HepG2 (cell line): ENCODE measurements at regions not wholly inside any gene's neighbourhood (a gene's known extent, or its start where the extent isn't known, plus 50 kb on each side); places are given as distances from the start of the nearest gene placed in this dataset.

Experiments
- AGO1 ChIP-seq: fragments of 200-400 bp; formaldehyde crosslinking; IDR thresholded peaks from 2 replicates; pipeline ENCODE4 v1.6.1; 2017; ENCODE audit warnings: mild to moderate bottlenecking, low read depth, low read length, moderate library complexity; ENCODE audit not compliant: poor library complexity, severe bottlenecking
- ATRX ChIP-seq: sonication (generic); formaldehyde crosslinking; IDR thresholded peaks from 2 replicates; pipeline ENCODE4 v1.4.0; 2020; ENCODE audit warnings: missing genetic modification reagents, borderline replicate concordance
- GABPB1 ChIP-seq: IDR thresholded peaks from 2 replicates; pipeline ENCODE4 v1.6.1; 2016; ENCODE audit warnings: mild to moderate bottlenecking, missing genetic modification reagents, moderate library complexity, missing compliant biosample characterization
- GPN1 ChIP-seq: sonication (generic); formaldehyde crosslinking; IDR thresholded peaks from 2 replicates; pipeline ENCODE4 v1.5.1; 2020; ENCODE audit warnings: missing genetic modification reagents, borderline replicate concordance
- KDM5A ChIP-seq: fragments of 200-600 bp; sonication (generic); IDR thresholded peaks from 2 replicates; pipeline ENCODE4 v1.7.0; 2018; ENCODE audit warnings: antibody characterized with exemption, mild to moderate bottlenecking, low read length, borderline replicate concordance
- KLF16 ChIP-seq, 2 experiments: sonication (generic) in 1 of 2; formaldehyde crosslinking in 1 of 2; IDR thresholded peaks; 2 replicates each; pipeline versions ENCODE4 v1.6.1 to v1.8.0; 2016 to 2023; ENCODE audit warnings: missing genetic modification reagents in 2 of 2, missing compliant biosample characterization in 1 of 2
- NCOA1 ChIP-seq: sonication (generic); formaldehyde crosslinking; IDR thresholded peaks from 2 replicates; pipeline ENCODE4 v1.9.0; 2021; ENCODE audit warnings: missing genetic modification reagents
- POLR2AphosphoS5 ChIP-seq: IDR thresholded peaks from 2 replicates; pipeline ENCODE4 v1.6.1; 2012; ENCODE audit warnings: low read depth, low read length
- RAD51 ChIP-seq: fragments of 450-650 bp; IDR thresholded peaks from 2 replicates; pipeline ENCODE4 v1.6.1; 2016; ENCODE audit warnings: borderline replicate concordance
- RNF2 ChIP-seq: fragments of 450-650 bp; conservative IDR thresholded peaks from 2 replicates; pipeline ENCODE4 v1.6.1; 2016; ENCODE audit warnings: low read depth
- STAG1 ChIP-seq: sonication (generic); formaldehyde crosslinking; IDR thresholded peaks from 2 replicates; pipeline ENCODE4 v1.4.0; 2020; ENCODE audit warnings: missing genetic modification reagents
- SUZ12 ChIP-seq: fragments of 150-350 bp; IDR thresholded peaks from 2 replicates; pipeline ENCODE4 v1.6.1; 2014; ENCODE audit warnings: low read depth, low read length
- ZBTB8A ChIP-seq: sonication (generic); formaldehyde crosslinking; IDR thresholded peaks from 2 replicates; pipeline ENCODE4 v1.4.0; 2020; ENCODE audit warnings: mild to moderate bottlenecking, low read depth, missing genetic modification reagents, borderline replicate concordance
- ZFP36L1 ChIP-seq: sonication (generic); formaldehyde crosslinking; IDR thresholded peaks from 2 replicates; pipeline ENCODE4 v1.8.0; 2022; ENCODE audit warnings: mild to moderate bottlenecking, missing genetic modification reagents, moderate library complexity
- ZNF235 ChIP-seq: sonication (generic); formaldehyde crosslinking; IDR thresholded peaks from 2 replicates; pipeline ENCODE4 v1.8.1; 2023; ENCODE audit warnings: mild to moderate bottlenecking, missing genetic modification reagents, borderline replicate concordance
- ZNF333 ChIP-seq: sonication (generic); formaldehyde crosslinking; IDR thresholded peaks from 2 replicates; pipeline ENCODE4 v1.4.0; 2020; ENCODE audit warnings: mild to moderate bottlenecking, missing genetic modification reagents, borderline replicate concordance
- ZNF556 ChIP-seq: sonication (generic); formaldehyde crosslinking; IDR thresholded peaks from 2 replicates; pipeline ENCODE4 v1.4.0; 2020; ENCODE audit warnings: mild to moderate bottlenecking, missing genetic modification reagents, borderline replicate concordance
- ZNF672 ChIP-seq: sonication (generic); formaldehyde crosslinking; IDR thresholded peaks from 2 replicates; pipeline ENCODE4 v1.8.1; 2022; ENCODE audit warnings: missing genetic modification reagents
- ZNF766 ChIP-seq: sonication (generic); formaldehyde crosslinking; IDR thresholded peaks from 2 replicates; pipeline ENCODE4 v1.5.0; 2020; ENCODE audit warnings: missing genetic modification reagents, borderline replicate concordance
- ZSCAN21 ChIP-seq: sonication (generic); formaldehyde crosslinking; IDR thresholded peaks from 2 replicates; pipeline ENCODE4 v1.8.0; 2022; ENCODE audit warnings: mild to moderate bottlenecking, missing genetic modification reagents, moderate library complexity, borderline replicate concordance
- TF ChIP-seq, protein P1 (sequence below): sonication (generic); formaldehyde crosslinking; IDR thresholded peaks from 2 replicates; pipeline ENCODE4 v1.8.1; 2023; ENCODE audit warnings: mild to moderate bottlenecking, inconsistent platforms, moderate library complexity, missing genetic modification reagents, borderline replicate concordance
- TF ChIP-seq, protein P2 (sequence below): sonication (generic); formaldehyde crosslinking; IDR thresholded peaks from 2 replicates; pipeline ENCODE4 v1.4.0; 2020; ENCODE audit warnings: mild to moderate bottlenecking, missing genetic modification reagents
- TF ChIP-seq, protein P3 (sequence below), 2 experiments: sonication (generic) in 1 of 2; formaldehyde crosslinking in 1 of 2; IDR thresholded peaks; 2 replicates each; pipeline versions ENCODE4 v1.4.0 to v1.6.1; 2018 to 2020; ENCODE audit warnings: missing genetic modification reagents in 2 of 2, borderline replicate concordance in 1 of 2, low read depth in 1 of 2, mild to moderate bottlenecking in 1 of 2, missing biosample characterization in 1 of 2

GRCh38 chr20:61120595-61121515 is 131.2 kb upstream of the CDH4 start (continued):
- TF ChIP-seq, protein P1, sequence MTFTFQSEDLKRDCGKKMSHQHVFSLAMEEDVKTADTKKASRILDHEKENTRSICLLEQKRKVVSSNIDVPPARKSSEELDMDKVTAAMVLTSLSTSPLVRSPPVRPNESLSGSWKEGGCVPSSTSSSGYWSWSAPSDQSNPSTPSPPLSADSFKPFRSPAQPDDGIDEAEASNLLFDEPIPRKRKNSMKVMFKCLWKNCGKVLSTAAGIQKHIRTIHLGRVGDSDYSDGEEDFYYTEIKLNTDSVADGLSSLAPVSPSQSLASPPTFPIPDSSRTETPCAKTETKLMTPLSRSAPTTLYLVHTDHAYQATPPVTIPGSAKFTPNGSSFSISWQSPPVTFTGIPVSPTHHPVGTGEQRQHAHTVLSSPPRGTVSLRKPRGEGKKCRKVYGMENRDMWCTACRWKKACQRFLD (CRISPR knock-in tag), result no peak
- TF ChIP-seq POLR2AphosphoS5, result no peak
- TF ChIP-seq GPN1, result no peak
- TF ChIP-seq SUZ12, result no peak
- TF ChIP-seq AGO1, result no peak
- TF ChIP-seq RAD51, result no peak
- TF ChIP-seq ZNF766 (CRISPR knock-in tag), result no peak
- TF ChIP-seq RNF2, result no peak
- no peak for TF ChIP-seq ZNF672 (CRISPR knock-in tag)
- TF ChIP-seq ZNF556 (CRISPR knock-in tag), result no peak
- TF ChIP-seq, protein P2, sequence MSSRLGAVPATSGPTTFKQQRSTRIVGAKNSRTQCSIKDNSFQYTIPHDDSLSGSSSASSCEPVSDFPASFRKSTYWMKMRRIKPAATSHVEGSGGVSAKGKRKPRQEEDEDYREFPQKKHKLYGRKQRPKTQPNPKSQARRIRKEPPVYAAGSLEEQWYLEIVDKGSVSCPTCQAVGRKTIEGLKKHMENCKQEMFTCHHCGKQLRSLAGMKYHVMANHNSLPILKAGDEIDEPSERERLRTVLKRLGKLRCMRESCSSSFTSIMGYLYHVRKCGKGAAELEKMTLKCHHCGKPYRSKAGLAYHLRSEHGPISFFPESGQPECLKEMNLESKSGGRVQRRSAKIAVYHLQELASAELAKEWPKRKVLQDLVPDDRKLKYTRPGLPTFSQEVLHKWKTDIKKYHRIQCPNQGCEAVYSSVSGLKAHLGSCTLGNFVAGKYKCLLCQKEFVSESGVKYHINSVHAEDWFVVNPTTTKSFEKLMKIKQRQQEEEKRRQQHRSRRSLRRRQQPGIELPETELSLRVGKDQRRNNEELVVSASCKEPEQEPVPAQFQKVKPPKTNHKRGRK (CRISPR knock-in tag), result no peak
- TF ChIP-seq ZSCAN21 (CRISPR knock-in tag), result no peak
- no peak for TF ChIP-seq ZFP36L1 (CRISPR knock-in tag)
- no peak for TF ChIP-seq NCOA1 (CRISPR knock-in tag)
- TF ChIP-seq ZNF333, result no peak
- TF ChIP-seq GABPB1 (CRISPR knock-in tag), result no peak; the same call in 1 of the 2 replicates
- no peak for TF ChIP-seq KDM5A
- TF ChIP-seq ATRX (CRISPR knock-in tag), result no peak
- TF ChIP-seq, protein P3, sequence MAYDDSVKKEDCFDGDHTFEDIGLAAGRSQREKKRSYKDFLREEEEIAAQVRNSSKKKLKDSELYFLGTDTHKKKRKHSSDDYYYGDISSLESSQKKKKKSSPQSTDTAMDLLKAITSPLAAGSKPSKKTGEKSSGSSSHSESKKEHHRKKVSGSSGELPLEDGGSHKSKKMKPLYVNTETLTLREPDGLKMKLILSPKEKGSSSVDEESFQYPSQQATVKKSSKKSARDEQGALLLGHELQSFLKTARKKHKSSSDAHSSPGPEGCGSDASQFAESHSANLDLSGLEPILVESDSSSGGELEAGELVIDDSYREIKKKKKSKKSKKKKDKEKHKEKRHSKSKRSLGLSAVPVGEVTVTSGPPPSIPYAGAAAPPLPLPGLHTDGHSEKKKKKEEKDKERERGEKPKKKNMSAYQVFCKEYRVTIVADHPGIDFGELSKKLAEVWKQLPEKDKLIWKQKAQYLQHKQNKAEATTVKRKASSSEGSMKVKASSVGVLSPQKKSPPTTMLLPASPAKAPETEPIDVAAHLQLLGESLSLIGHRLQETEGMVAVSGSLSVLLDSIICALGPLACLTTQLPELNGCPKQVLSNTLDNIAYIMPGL (CRISPR knock-in tag; IDR thresholded peaks at IDR 0.05; ENCODE audit: borderline replicate concordance in 1 of 2, low read depth in 1 of 2), result no peak
- TF ChIP-seq ZBTB8A (CRISPR knock-in tag), result no peak
- peak; percentile 68 for TF ChIP-seq STAG1 (CRISPR knock-in tag)
- TF ChIP-seq KLF16 (CRISPR knock-in tag; IDR thresholded peaks at IDR 0.05), result no peak
- no peak for TF ChIP-seq ZNF235
